ENCODE measurements at regions not wholly inside any gene's neighbourhood (a gene's known extent, or its start where the extent isn't known, plus 50 kb on each side); places are given as distances from the start of the nearest gene placed in this dataset.

DNA sequence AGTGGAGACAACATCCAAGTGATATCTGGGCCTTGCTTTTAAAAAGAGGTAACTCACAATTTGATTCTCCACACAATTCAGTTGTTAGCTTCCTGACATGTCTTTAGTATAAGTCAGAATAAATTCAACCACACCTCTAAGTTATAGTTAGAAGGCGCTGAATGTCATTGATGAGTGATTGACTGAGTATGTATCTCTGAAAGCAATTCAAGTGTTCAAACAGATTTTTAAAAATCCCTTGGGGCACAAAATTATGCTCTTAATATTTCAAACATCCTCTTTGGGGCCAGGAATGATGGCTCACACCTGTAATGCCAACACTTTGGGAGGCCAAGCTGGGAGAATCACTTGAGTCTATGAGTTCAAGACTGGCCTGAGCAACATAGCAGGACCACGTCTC, 137.0 kb upstream of the PRR20A start:
- TF ChIP-seq POLR2A (IDR thresholded peaks at IDR 0.05) = no peak
- no peak for TF ChIP-seq EP300 (IDR thresholded peaks at IDR 0.05)
- TF ChIP-seq, protein P1, sequence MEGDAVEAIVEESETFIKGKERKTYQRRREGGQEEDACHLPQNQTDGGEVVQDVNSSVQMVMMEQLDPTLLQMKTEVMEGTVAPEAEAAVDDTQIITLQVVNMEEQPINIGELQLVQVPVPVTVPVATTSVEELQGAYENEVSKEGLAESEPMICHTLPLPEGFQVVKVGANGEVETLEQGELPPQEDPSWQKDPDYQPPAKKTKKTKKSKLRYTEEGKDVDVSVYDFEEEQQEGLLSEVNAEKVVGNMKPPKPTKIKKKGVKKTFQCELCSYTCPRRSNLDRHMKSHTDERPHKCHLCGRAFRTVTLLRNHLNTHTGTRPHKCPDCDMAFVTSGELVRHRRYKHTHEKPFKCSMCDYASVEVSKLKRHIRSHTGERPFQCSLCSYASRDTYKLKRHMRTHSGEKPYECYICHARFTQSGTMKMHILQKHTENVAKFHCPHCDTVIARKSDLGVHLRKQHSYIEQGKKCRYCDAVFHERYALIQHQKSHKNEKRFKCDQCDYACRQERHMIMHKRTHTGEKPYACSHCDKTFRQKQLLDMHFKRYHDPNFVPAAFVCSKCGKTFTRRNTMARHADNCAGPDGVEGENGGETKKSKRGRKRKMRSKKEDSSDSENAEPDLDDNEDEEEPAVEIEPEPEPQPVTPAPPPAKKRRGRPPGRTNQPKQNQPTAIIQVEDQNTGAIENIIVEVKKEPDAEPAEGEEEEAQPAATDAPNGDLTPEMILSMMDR (IDR thresholded peaks at IDR 0.05) = no peak
- no peaks in the 10 kb centered on the region for H3K9me3 ChIP-seq
- DNase-seq (ENCODE audit: low spot score in 2 of 2) = no peak
- no peak overlapping the region for H3K4me3 ChIP-seq
- no peaks in the 10 kb centered on the region for H3K36me3 ChIP-seq
- WGBS, 2 donors = 90% methylated on average over 2 of the region's 2 CpGs
- no peaks in the 10 kb centered on the region for H3K27me3 ChIP-seq
- no peaks in the 10 kb centered on the region for H3K4me1 ChIP-seq
- no peak overlapping the region for H3K27ac ChIP-seq

DNA sequence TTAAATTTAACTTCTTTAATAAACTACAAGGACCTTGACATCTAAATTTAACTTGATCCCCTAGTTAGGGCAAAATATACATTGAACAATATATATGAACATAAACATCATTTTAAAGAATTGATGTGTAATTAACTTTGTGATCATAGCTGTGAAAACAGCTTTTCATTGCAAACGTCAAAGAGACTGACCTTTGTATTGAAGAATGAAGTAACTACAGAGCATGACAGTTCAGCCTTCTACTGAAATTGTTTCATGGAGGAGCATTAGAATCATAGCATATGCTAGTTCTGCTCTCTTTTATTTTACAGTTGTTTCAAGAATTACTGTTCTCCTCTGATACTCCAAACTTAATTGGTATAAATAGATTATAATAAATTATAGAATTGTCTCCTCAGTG, 123.4 kb upstream of the PRR20A start:
- H3K4me1 ChIP-seq = no peaks in the 10 kb centered on the region
- H3K36me3 ChIP-seq = no peaks in the 10 kb centered on the region
- no peaks in the 10 kb centered on the region for H3K9me3 ChIP-seq
- no peak overlapping the region for H3K4me3 ChIP-seq
- H3K27me3 ChIP-seq = no peaks in the 10 kb centered on the region
- no peak overlapping the region for H3K27ac ChIP-seq
- no peak for DNase-seq (ENCODE audit: low spot score in 2 of 2)
- TF ChIP-seq EP300 (IDR thresholded peaks at IDR 0.05) (no peak), POLR2A (IDR thresholded peaks at IDR 0.05) (no peak)
- TF ChIP-seq, protein P1 (IDR thresholded peaks at IDR 0.05) = no peak
- 21 to 31% methylated on average over 1 of the region's 1 CpG for WGBS, 2 donors

DNA sequence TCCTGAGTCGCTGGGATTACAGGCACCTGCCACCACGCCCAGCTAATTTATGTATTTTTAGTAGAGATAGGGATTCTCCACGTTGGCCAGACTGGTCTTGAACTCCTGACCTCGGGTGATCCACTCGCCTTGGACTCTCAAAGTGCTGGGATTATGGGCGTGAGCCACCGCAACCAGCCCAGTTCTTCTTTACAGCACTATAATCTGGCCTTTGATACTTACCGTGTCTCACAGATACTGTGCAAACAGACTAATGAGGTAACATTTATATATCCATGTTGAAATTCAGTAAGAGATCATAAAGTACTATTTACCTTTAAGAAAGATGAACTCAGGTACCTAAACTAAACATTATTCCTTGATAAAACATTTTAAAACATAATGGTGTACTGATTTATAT, 121.8 kb upstream of the PRR20A start:
- no peak for DNase-seq (ENCODE audit: low spot score in 2 of 2)
- Histone ChIP-seq H3K4me1 (no peaks in the 10 kb centered on the region), H3K27ac (no peak overlapping the region), H3K9me3 (peaks cover 0 to 5% (median 0%) of the 10 kb centered on the region in 4 donors), H3K36me3 (no peaks in the 10 kb centered on the region), H3K27me3 (no peaks in the 10 kb centered on the region), H3K4me3 (no peak overlapping the region)
- 83 to 89% methylated on average over 8 of the region's 8 CpGs for WGBS, 2 donors
- TF ChIP-seq EP300 (IDR thresholded peaks at IDR 0.05) = no peak
- no peak for TF ChIP-seq POLR2A (IDR thresholded peaks at IDR 0.05)
- TF ChIP-seq, protein P1 (IDR thresholded peaks at IDR 0.05) = no peak

DNA sequence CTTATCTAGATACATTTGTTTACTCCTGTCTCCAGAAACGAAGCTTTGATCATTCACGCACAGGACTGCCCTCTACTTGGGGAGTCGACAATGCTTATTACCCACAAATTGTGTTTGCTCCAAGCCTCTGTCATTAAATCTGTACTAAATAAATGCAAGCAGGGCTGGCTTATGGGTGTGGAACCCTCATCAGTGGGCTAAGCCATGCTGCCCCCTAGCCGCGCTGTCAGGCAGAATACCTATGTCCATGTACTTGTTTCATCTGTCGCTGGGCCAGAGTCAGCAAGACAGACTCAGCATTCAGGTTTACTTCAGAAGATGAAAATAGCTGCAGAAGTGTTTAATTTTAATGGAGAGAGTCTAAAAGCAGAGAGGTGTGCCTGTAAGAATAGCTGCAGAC, 110.0 kb upstream of the PRR20A start:
- H3K27me3 ChIP-seq = no peaks in the 10 kb centered on the region
- WGBS, 2 donors = 95% methylated on average over 6 of the region's 6 CpGs
- no peak for DNase-seq (ENCODE audit: low spot score in 2 of 2)
- no peak overlapping the region for H3K27ac ChIP-seq
- no peaks in the 10 kb centered on the region for H3K36me3 ChIP-seq
- TF ChIP-seq, protein P1 (IDR thresholded peaks at IDR 0.05) = no peak
- no peak for TF ChIP-seq EP300 (IDR thresholded peaks at IDR 0.05)
- TF ChIP-seq POLR2A (IDR thresholded peaks at IDR 0.05) = no peak
- H3K9me3 ChIP-seq = no peaks in the 10 kb centered on the region
- H3K4me3 ChIP-seq = no peak overlapping the region
- H3K4me1 ChIP-seq = no peaks in the 10 kb centered on the region

DNA sequence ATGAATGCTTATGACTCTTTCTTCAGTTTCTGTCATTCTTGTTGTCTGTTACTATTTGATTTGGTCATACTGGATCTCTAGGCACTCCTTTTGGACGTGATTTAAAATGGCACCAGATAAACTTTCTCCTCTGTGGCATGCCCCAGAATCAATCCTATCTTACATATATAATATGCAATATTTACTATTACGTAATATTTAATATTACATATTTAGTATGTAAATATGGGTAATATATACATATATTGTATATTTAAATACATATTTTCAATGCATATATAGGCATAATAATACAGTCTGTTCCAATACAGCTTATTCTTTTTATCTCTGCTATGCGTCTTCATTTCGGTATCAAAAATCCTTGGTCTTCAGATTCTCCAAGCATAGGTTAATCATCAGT, 104.4 kb upstream of the PRR20A start:
- Histone ChIP-seq H3K27ac (no peak overlapping the region), H3K9me3 (no peaks in the 10 kb centered on the region), H3K36me3 (no peaks in the 10 kb centered on the region), H3K4me3 (no peak overlapping the region), H3K27me3 (no peaks in the 10 kb centered on the region), H3K4me1 (no peaks in the 10 kb centered on the region)
- 91 to 93% methylated on average over 4 of the region's 4 CpGs for WGBS, 2 donors
- DNase-seq (ENCODE audit: low spot score in 2 of 2) = no peak
- no peak for TF ChIP-seq EP300 (IDR thresholded peaks at IDR 0.05)

DNA sequence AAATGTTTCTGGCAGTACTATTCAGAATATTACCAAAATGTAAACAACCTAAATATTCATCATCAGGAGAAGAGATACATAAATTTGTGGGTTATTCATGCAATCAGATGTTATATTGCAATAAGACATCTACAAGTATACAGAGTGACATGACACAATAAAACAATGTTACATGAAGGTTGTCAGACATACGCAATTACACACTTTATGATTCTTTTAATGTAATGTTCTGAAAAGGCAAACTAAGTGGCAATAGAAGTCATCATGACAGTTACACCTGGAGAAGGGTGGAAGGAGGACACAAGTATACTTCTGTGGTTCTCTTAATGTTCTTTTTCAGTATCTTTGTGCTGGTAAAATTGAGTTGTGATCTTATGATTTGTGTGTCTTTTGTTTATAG, 95.8 kb upstream of the PRR20A start:
- no peak for TF ChIP-seq EP300 (IDR thresholded peaks at IDR 0.05)
- TF ChIP-seq, protein P1 (IDR thresholded peaks at IDR 0.05) = no peak
- TF ChIP-seq POLR2A (IDR thresholded peaks at IDR 0.05) = no peak
- H3K27ac ChIP-seq = no peak overlapping the region
- DNase-seq (ENCODE audit: low spot score in 2 of 2) = no peak
- 94 to 97% methylated on average over 1 of the region's 1 CpG for WGBS, 2 donors
- no peak overlapping the region for H3K4me3 ChIP-seq
- no peaks in the 10 kb centered on the region for H3K4me1 ChIP-seq
- H3K36me3 ChIP-seq = no peaks in the 10 kb centered on the region
- no peaks in the 10 kb centered on the region for H3K27me3 ChIP-seq
- H3K9me3 ChIP-seq = no peaks in the 10 kb centered on the region

Measured in tibial nerve (tissue), 4 donors.